K562 (cell line): ENCODE measurements at regions not wholly inside any gene's neighbourhood (a gene's known extent, or its start where the extent isn't known, plus 50 kb on each side); places are given as distances from the start of the nearest gene placed in this dataset.

ENCODE experiments used
- ATAC-seq: fragments of 200-7000 bp; cut with Tn5 transposase; 3 replicates; pipeline ENCODE4 v1.9.1; 2020; ENCODE audit warnings: moderate library complexity
- BruUV-seq: library from RNA; stranded (reverse); fragments of 400-500 nt; replicated peaks from 2 replicates; lab custom pipeline; 2021; lab: Mats Ljungman, UMichigan
- CTCF ChIA-PET: fragments of 300-600 bp; formaldehyde crosslinking; extraction: SDS; loops from one replicate; lab custom pipeline; 2021; ENCODE audit warnings: low intra/inter-chr PET ratio; lab: Yijun Ruan, JAX
- POLR2A ChIA-PET: fragments of 300-600, 350-650 bp; sonication (Branson Sonifier 250); formaldehyde crosslinking; extraction: SDS; loops from one replicate; lab custom pipeline; 2021; ENCODE audit warnings: antibody characterized with exemption, inconsistent platforms; lab: Yijun Ruan, JAX
- DNase-seq, 4 experiments: peaks; one replicate each; pipeline versions ENCODE4 v3.0.0 to v3.0.0-alpha.2; 2011 to 2018; ENCODE audit warnings: low spot score in 3 of 4, mixed read lengths in 3 of 4; ENCODE audit errors: extremely low read depth in 1 of 4
- FAIRE-seq: peaks from 2 replicates; lab custom pipeline; 2011; peaks lifted over from hg19 to GRCh38; lab: Jason Lieb, UNC
- H2AFZ ChIP-seq: 2 replicates; pipeline ENCODE4 v1.6.0; 2011; ENCODE audit warnings: low read depth, low read length, control low read depth, inconsistent platforms
- H3K27ac ChIP-seq: fragments of 200-600 bp; 3 replicates; pipeline ENCODE4 v1.8.0; 2011; ENCODE audit warnings: low read depth, mild to moderate bottlenecking, control low read depth, inconsistent platforms, low read length, moderate library complexity, mixed read lengths; ENCODE audit errors: extremely low read depth
- H3K27me3 ChIP-seq, 2 experiments: fragments of 300-600 bp in 1 of 2; 2 replicates in 1 of 2; 3 replicates in 1 of 2; pipeline versions ENCODE4 v1.6.0 to v1.8.0; 2011; ENCODE audit warnings: inconsistent platforms in 2 of 2, low read length in 2 of 2, mild to moderate bottlenecking in 1 of 2, mixed read lengths in 1 of 2, moderate library complexity in 1 of 2; ENCODE audit not compliant: control insufficient read depth in 2 of 2, insufficient read depth in 2 of 2
- H3K36me3 ChIP-seq: fragments of 300-600 bp; 3 replicates; pipeline ENCODE4 v1.8.0; 2011; ENCODE audit warnings: mild to moderate bottlenecking, low read length, inconsistent platforms; ENCODE audit not compliant: control insufficient read depth, insufficient read depth
- H3K4me1 ChIP-seq, 2 experiments: fragments of 200-600 bp in 1 of 2; replicated peaks in 1 of 2; 2 replicates in 1 of 2; 3 replicates in 1 of 2; pipeline versions ENCODE4 v1.5.1 to v1.8.0; 2011; ENCODE audit warnings: inconsistent platforms in 2 of 2, low read length in 2 of 2, mild to moderate bottlenecking in 1 of 2, mixed read lengths in 1 of 2, moderate library complexity in 1 of 2; ENCODE audit not compliant: control insufficient read depth in 2 of 2, insufficient read depth in 2 of 2
- H3K4me2 ChIP-seq: 2 replicates; pipeline ENCODE4 v1.6.1; 2011; ENCODE audit warnings: low read length, control low read depth, inconsistent platforms, mixed read lengths; ENCODE audit not compliant: insufficient read depth
- H3K4me3 ChIP-seq: fragments of 200-600 bp; sonication (generic), shearing (Covaris generic); 2 replicates; pipeline ENCODE4 v1.5.1; 2016; ENCODE audit warnings: control low read depth, inconsistent platforms
- H3K79me2 ChIP-seq: fragments of 200-600 bp; 3 replicates; pipeline ENCODE4 v1.8.0; 2011; ENCODE audit warnings: low read length, inconsistent platforms; ENCODE audit not compliant: control insufficient read depth, insufficient read depth
- H3K9ac ChIP-seq, 2 experiments: 2 replicates each; pipeline versions ENCODE4 v1.6.0 to v1.6.1; 2011; ENCODE audit warnings: low read depth in 2 of 2, low read length in 2 of 2, control low read depth in 1 of 2, inconsistent platforms in 1 of 2, mild to moderate bottlenecking in 1 of 2, mixed read lengths in 1 of 2; ENCODE audit not compliant: insufficient read depth in 1 of 2
- H3K9me1 ChIP-seq: one replicate; pipeline ENCODE4 v1.6.0; 2011; ENCODE audit warnings: inconsistent platforms, mild to moderate bottlenecking, low read length, moderate library complexity; ENCODE audit not compliant: control insufficient read depth, insufficient read depth
- H3K9me3 ChIP-seq: replicated peaks from 2 replicates; pipeline ENCODE4 v1.5.1; 2011; ENCODE audit warnings: low read depth, low read length, inconsistent platforms; ENCODE audit not compliant: control insufficient read depth, insufficient read depth
- H4K20me1 ChIP-seq: replicated peaks from 2 replicates; pipeline ENCODE4 v1.6.1; 2011; ENCODE audit warnings: low read length, inconsistent platforms, mixed read lengths; ENCODE audit not compliant: control insufficient read depth, insufficient read depth
- HNRNPH1 ChIP-seq: fragments of 200-400 bp; formaldehyde crosslinking; optimal IDR thresholded peaks from 2 replicates; pipeline ENCODE3; 2017; ENCODE audit warnings: low read depth, mild to moderate bottlenecking, low read length, moderate library complexity
- NR2C2 ChIP-seq, 2 experiments: fragments of 200-800 bp in 1 of 2; sonication (Bioruptor generic) in 1 of 2; sonication (generic) in 1 of 2; formaldehyde crosslinking in 1 of 2; IDR thresholded peaks; 2 replicates each; pipeline versions ENCODE4 v1.6.1 to v1.8.0; 2016 to 2022; ENCODE audit warnings: mild to moderate bottlenecking in 1 of 2, missing compliant biosample characterization in 1 of 2, missing genetic modification characterization in 1 of 2, missing genetic modification reagents in 1 of 2
- PPARD ChIP-seq: fragments of 250-450 bp; sonication (Bioruptor Pico); IDR thresholded peaks from 2 replicates; pipeline ENCODE4 v1.8.0; 2022; ENCODE audit warnings: inconsistent platforms, mild to moderate bottlenecking, moderate library complexity
- RBM17 ChIP-seq: fragments of 200-400 bp; formaldehyde crosslinking; IDR thresholded peaks from 2 replicates; pipeline ENCODE4 v1.6.1; 2017; ENCODE audit warnings: low read depth, mild to moderate bottlenecking, low read length, borderline replicate concordance
- RBM25 ChIP-seq: fragments of 200-400 bp; formaldehyde crosslinking; IDR thresholded peaks from 2 replicates; pipeline ENCODE4 v1.6.1; 2018; ENCODE audit warnings: low read length, low read depth, moderate library complexity; ENCODE audit not compliant: severe bottlenecking
- ZBTB1 ChIP-seq: sonication (generic); formaldehyde crosslinking; IDR thresholded peaks from 2 replicates; pipeline ENCODE4 v1.8.1; 2023; ENCODE audit warnings: missing genetic modification reagents, low read depth, mild to moderate bottlenecking, borderline replicate concordance
- ZNF76 ChIP-seq: fragments of 250-450 bp; sonication (Bioruptor Pico); IDR thresholded peaks from 2 replicates; pipeline ENCODE4 v1.4.0; 2020; ENCODE audit warnings: mild to moderate bottlenecking, moderate library complexity, borderline replicate concordance
- WGBS: fragments of 100-300 bp; shearing (Covaris generic); methylation state at CpG from one replicate; pipeline ENCODE4 v1.1.6; 2016; ENCODE audit warnings: low coverage, mixed read lengths; ENCODE audit not compliant: insufficient coverage; ENCODE audit errors: missing lambda C conversion rate; 5-methylcytosine and 5-hydroxymethylcytosine counted together
- in situ Hi-C: fragments of 300-500 bp; cut with MboI; formaldehyde crosslinking; loops from 4 replicates; pipeline ENCODE4 v1.15.0; 2018; ENCODE audit warnings: inconsistent platforms, mixed read lengths
- intact Hi-C: fragments of 100-400 bp; cut with micrococcal nuclease; formaldehyde crosslinking; loops from 2 replicates; pipeline ENCODE4 v1.14.2; 2022

DNA sequence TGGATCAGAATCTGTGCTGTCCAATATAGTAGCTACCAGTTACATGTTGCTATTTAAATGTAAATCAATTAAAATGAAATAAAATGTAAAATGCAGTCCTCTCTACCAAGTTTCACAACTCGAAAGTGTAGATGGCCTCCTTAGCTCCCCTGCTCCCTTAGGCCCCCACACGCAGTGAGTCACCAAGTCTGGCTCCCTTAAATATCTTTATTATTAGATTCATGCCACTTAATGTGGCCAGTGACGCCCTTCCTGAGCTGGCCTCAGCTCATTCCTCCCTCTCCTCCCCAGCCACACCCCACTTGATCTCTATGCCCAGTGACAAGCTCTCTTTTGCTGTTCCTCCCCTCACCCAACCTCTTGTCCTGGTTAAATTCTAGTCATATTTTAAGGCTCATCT, 88.4 kb upstream of the DNAH5 start (continued):
- no peak for TF ChIP-seq PPARD (CRISPR knock-in tag)
- TF ChIP-seq ZNF76 (CRISPR knock-in tag), result no peak
- TF ChIP-seq NR2C2 (CRISPR knock-in tag; IDR thresholded peaks at IDR 0.05), result no peak
- no peak for TF ChIP-seq NR2C2 (tag; IDR thresholded peaks at IDR 0.05)

DNA sequence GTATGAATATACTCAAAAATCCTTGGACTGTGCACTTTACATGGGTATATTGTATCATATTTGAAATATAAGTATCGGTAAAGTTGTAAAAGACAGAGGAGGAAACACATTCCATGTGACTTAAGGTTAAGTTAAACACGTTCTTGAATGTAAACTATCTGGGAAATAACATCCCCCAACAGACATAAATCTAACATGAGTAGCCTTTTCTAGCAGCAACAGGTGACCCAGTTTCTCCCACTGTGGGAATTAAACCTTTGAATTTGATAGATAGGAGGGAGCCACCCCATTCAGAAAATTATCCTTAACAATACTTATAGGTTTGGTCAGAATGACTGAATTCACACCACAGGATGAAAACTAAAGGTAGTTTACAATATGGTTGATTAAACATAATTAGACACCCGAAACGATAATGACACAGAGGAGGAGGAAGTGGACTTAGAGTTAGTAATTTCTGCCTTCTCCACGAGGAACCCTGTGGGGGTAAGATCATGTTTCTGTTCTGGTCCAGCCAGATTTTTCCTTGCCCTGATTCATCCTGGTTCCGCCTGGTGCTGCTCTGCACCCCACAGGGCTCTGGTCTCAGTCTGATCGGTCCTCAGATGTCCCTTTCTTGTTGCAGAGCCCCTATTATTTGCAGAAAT, 84.6 kb upstream of the DNAH5 start:
- no TSS peak for BruUV-seq
- CTCF ChIA-PET, result no interaction called here

More for the DNA sequence above, 84.6 kb upstream of the DNAH5 start:
- Histone ChIP-seq H3K27ac (no peak overlapping the region), H3K4me3 (no peak overlapping the region), H3K9me1 (no peaks in the 10 kb centered on the region), H3K79me2 (no peaks in the 10 kb centered on the region), H3K4me1 (no peaks in the 10 kb centered on the region), H4K20me1 (no peaks in the 10 kb centered on the region), H3K36me3 (no peaks in the 10 kb centered on the region), H3K9ac (no peak overlapping the region), H3K9me3 (no peaks in the 10 kb centered on the region), H2AFZ (no peak overlapping the region), H3K27me3 (no peaks in the 10 kb centered on the region; a peak in 1 of 5 replicates), H3K4me2 (no peak overlapping the region)
- no peak for FAIRE-seq
- WGBS, result under 1% methylated on average over 7 of the region's 7 CpGs
- in situ Hi-C loops (no loop called here), intact Hi-C loops (no loop called here)
- DNase-seq, result no peak
- no peak for ATAC-seq
- TF ChIP-seq RBM17 (no peak), RBM25 (no peak), HNRNPH1 (no peak), ZBTB1 (CRISPR knock-in tag) (no peak)
- POLR2A ChIA-PET, result no interaction called here
